GM21423 (cell line): ENCODE measurements at regions not wholly inside any gene's neighbourhood (a gene's known extent, or its start where the extent isn't known, plus 50 kb on each side); places are given as distances from the start of the nearest gene placed in this dataset.

Source experiments
- ATAC-seq: cut with Tn5 transposase; IDR thresholded peaks from one replicate; pipeline ENCODE4 v1.9.1; 2021; ENCODE audit warnings: mild to moderate bottlenecking, moderate library complexity; ENCODE audit not compliant: unreplicated experiment

DNA sequence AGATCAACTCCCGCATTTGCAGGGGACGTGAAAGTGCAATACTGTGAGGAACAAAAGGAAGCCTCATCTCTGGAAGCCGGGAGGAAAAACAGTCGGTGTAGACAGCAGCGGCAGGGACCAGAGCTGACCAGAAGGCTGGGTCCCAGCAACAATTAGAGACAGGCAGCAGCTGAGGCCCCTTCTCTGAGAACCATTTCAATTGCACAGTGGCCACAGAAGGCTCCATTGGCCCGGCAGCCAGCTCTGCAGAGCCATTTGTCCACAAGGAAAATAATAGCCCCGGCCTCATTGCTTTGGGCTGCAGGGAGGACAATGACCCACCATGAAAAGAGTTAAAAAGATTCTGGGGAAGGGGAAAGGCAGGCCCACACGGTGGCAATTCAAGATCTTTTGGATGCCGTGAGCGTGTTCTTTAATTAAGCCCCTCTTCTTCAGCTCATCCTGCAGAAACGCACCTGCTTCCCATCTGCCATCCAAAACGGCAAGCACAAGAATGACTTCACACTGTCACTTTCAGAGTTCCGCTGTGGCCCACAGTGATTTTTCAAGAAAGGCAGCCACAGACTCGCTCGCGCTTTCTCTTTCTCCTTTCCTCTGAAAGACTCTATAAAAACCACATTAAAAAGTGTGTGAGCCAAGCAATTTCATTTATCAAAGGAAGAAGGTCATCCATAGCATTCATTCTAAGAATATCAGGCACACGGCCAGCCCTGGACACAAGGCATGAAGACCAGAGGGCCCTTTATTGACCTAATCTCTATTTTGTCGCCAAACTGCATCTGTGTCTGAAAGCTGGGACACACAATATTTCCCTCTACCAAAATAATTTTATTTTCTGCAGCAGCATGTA lies 293.6 kb downstream of the SOX11 start:
- ATAC-seq = no peak

GRCh38 chr2:5986801-5987787 lies 294.9 kb downstream of the SOX11 start:
- ATAC-seq = no peak

GRCh38 chr2:5988120-5988519 lies 295.9 kb downstream of the SOX11 start:
- ATAC-seq = no peak

- no peak for ATAC-seq
Observed at GRCh38 chr2:5990086-5990485, 297.9 kb downstream of the SOX11 start.

DNA sequence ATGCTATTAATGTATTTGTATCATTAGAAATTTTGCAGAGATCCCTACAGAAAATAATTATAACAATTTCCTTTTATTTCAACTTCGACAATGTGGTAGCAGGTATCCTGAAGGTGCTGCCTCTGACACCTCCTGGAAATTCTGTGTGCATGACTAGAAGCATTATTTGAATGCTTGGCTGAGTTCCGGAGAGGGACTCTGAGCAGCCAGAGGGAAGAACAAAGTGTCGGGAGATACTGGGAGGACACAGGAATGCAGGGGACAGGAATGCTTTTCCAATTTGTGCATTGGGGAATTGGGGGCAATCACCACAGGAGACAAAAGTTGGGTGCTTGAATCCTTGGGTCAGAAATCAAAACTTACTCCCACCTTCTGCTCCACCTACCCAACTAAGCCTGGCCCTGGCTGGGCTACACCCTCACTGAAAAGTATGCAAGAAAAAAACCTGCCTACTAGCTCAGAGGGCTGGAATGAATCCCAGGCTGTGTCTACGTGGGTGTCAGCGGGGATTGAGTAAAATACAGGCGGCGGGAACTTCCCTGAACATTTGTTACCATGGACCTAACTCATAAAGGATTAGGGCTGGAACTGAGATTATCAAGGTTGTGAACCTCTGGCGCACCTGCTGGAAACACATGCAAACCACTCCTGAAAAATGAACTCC lies 299.3 kb downstream of the SOX11 start:
- ATAC-seq = no peak

DNA sequence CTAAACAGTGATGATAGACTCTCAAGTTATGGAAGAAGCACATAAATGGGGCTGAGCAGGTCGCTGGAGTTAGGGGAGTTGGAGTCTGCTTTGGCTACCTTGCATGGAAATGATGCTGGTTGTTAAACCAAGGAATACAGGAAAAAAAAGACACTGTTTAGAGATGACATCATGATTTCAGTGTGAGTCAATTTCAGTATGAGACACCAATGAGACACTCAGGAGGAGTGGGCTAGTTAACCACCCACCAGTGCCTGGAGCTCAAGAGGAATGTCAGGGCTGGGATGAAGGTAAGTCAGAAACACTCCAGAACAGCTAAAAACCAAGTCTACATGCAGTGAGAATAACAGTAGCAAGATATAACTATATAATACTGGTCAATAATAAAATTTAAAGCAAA lies 303.6 kb downstream of the SOX11 start:
- ATAC-seq = no peak

DNA sequence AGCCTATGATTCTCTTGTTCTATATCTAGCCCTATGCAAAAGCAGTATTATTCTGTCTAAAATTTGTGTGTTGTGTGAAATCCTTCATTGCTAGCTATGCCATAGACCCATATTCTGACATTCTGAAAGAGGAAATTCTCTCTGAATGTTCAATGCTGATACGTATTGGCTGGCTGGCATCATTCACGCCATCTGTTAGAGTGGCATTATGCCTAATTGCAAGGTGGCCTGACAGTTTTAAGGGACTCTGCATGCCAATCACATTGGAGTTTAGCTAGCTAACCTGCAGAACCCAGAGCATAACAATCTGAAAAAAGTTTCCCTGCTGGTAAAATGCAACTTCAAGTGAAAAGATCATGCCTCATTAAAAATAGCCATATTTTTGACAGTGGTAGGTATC lies 316.0 kb downstream of the SOX11 start:
- no peak for ATAC-seq

GRCh38 chr2:6008726-6009125 lies 316.5 kb downstream of the SOX11 start:
- no peak for ATAC-seq

DNA sequence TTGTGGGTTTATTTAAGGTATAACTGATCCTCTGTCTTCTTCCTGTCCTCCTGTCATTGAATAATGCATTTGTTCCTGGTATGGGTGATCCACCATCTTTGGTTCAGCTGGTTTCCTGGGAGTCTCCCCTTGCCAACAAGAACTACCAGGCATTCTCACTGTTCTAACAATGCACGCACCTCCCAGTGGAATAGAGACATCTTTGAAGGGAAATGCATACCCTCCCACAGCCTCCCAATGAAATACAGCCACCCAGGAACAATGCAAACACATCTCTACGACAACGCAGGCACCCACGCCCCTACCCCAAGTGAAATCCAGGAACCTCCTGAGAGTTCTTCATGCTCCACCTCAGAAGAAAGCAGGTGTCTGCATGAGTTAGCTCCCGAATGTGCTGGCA lies 318.0 kb downstream of the SOX11 start:
- ATAC-seq = no peak

DNA sequence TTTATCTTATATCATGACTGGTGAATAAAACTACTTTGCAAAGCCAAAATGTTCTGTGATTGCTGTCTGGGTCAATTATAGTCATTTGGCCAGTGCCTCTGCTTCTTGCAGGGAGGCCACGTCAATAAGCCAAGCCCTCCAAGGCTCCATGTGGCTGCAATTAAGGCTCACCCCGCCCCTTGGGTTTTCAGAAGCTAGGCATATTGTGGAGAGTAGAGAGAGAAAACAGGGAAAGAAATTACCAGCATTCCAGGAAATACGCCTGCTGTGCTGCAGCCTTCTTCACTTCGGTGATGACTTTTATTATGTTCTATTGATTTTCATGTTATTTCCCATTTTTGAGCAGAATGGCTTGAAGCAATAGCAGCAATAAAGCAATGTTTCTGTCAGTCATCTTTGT lies 319.7 kb downstream of the SOX11 start:
- no peak for ATAC-seq

- ATAC-seq = no peak
Observed at GRCh38 chr2:6017736-6018286, 325.6 kb downstream of the SOX11 start.

- no peak for ATAC-seq
Observed at GRCh38 chr2:6024229-6024628, 332.0 kb downstream of the SOX11 start.

GRCh38 chr2:6024784-6025183 lies 332.6 kb downstream of the SOX11 start:
- no peak for ATAC-seq

- no peak for ATAC-seq
Observed at GRCh38 chr2:6025391-6025790, 333.2 kb downstream of the SOX11 start.

- ATAC-seq = no peak
Observed at GRCh38 chr2:6027066-6027465, 334.9 kb downstream of the SOX11 start.

DNA sequence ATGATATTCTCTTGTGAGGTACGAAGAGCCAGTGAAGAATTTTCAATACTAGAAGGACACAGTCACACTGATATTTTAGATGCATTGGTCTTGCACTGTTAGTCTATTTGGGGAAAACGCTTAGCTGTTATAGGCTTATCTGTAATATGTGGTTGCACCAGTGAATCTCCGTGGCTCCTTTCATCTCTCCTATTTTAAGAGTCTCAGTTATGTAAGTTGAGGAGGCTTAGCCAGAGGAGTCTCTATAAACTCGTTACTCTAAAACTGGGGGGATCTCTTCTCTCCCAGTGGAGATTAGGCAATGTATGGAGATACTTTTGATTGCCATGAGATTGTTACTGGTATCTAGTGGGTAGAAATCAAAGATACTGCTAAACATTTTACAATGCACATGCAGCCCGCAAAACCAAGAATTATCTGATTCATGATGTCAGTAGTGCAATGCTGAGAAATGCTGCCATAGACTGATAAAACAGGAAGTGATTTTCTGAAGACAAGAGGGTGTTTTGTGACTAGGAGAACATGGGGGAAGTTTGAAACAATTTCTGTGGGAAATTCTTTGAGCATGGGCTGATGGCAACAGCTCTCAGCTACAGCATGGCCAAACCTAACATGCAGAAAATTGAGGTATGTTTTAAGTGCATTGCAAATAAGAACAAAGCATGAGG lies 339.1 kb downstream of the SOX11 start:
- no peak for ATAC-seq

DNA sequence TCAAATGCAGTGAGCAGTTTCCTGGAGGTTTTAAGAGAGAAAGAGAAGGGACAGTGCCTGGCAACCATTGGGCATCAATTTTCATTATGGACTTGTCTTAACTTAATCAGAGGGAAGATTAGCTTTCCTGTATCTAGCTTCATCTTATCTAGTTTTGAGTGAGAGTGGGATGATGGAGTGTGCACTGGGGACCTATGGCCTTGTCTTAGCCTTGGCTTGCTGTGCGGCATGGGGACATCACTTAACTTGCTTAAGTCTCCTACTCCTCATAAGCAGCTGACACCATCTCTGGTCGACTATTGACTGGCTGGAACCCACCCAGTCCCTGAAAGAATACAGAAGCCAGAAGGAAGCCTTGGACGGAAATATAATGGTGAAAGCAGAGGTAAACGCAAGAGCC lies 344.0 kb downstream of the SOX11 start:
- no peak for ATAC-seq

- no peak for ATAC-seq
Observed at GRCh38 chr2:6043238-6043637, 351.1 kb downstream of the SOX11 start.

GRCh38 chr2:6052649-6053048 lies 360.5 kb downstream of the SOX11 start:
- ATAC-seq = no peak

DNA sequence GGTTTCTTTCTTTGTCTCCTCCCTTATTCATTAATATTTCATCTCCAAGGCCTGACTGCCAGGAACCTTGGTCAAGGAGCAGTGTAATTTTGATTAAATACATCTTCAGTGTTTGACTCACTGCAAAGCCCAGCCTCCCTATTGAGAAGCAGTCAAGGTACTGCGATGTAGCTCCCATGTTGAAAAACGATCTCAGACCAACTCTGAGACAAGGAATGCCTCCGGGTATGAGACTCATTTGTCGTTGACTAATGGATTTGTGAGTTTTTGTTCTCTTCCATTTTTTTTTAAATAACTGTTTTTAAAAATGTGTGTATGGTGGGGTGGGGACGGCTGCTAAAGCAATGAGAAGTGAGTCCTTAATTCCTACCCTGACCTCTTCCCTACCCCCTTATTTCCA lies 361.6 kb downstream of the SOX11 start:
- ATAC-seq = no peak
